LHCN-M2 (cell line): ENCODE measurements at regions not wholly inside any gene's neighbourhood (a gene's known extent, or its start where the extent isn't known, plus 50 kb on each side); places are given as distances from the start of the nearest gene placed in this dataset.
A peak's percentile ranks its signal among the peaks of the same experiment; 100 is the strongest.

Source experiments
- DNase-seq: peaks from one replicate; pipeline ENCODE4 v3.0.0-alpha.2; 2012; ENCODE audit warnings: low read depth

GRCh38 chr1:110816945-110817344 lies 56.0 kb upstream of the CD53 start:
- no peak for DNase-seq

DNA sequence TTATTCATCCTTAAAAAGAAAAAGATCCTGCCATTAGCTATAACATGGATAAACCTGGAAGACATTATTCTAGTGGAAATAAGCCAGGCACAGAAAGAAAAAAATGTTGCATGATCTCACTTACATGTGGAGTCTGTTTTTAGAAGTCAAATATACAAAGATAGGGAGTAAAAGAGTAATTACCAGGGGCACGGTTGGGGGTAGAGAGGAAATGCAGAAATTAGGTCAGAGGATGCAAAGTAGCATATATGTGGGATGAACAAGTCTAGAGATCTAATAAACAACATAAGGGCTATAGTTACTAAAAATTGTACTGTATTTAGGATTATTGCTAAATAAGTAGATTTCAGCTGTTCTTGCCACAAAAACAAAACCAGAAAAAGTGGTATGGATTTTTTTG lies 61.4 kb upstream of the CD53 start:
- no peak for DNase-seq

DNA sequence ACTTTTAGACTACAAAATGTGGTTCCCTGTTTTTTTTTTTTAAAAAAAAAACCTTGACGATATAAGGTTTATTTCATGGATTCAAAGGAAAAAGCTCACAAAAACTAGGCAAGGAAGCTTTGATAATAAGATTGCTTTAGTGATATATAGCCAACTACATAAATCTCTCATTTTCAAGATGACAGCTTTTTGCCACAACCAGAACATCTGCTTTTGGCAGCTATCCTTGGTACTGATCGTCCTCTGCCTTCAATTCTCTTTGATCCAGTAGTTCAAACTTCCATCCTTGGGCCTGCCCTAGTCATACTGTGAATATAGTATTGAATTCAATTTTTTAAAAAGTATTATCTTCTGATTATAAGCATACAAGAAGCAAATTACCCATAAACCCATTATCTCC lies 72.9 kb upstream of the CD53 start:
- DNase-seq = no peak

- no peak for DNase-seq
Observed at GRCh38 chr1:110798691-110799256, 74.2 kb upstream of the CD53 start.

- no peak for DNase-seq
Observed at GRCh38 chr1:110788673-110789072, 84.3 kb upstream of the CD53 start.

GRCh38 chr1:110787328-110788071 lies 85.4 kb upstream of the CD53 start:
- no peak for DNase-seq

DNA sequence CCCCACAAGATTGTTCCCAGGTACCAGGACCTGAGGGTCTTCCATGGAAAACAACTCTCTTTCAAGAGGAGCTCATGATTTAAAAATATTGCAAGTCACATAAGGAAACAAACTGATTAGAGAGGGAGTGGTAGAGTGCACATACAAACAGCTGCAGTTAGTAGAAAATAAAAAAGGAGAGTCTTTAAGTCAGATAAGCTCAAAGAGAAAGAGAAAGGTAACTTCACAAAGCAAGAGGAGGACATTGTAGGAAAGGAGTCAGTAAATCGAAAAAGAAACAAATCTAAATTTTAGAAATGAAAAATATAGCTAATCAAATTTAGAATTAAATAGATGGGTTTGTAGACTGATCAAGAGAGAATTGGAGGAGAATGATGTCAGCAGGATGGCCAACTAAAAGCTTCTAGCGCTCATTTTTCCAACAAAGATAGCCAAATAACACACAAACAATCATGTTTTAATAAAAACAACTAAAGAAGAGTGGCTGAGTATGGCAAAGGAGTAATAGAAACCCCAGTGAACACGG lies 86.1 kb upstream of the CD53 start:
- no peak for DNase-seq

GRCh38 chr1:110785612-110786011 lies 87.3 kb upstream of the CD53 start:
- no peak for DNase-seq

DNA sequence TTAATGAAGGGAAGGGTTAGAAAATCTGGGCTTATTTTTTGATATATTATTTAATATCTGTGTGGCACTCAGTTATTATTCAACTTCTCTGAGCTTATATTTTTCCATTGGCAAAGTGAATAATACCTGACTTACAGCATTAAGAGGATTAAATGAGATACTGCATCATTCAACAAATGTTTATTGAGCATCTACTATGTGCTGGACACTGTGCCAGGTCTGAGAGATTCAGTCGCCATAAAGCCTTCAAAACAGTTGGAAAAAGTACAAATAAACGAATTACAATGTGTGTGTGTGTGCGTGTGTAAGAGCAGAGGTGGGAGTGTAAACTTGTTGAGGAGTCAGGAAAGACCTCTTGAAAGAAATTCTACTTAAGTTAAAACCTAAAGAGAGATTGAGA lies 87.9 kb upstream of the CD53 start:
- DNase-seq = no peak

- peak; percentile 27 for DNase-seq
Observed at GRCh38 chr1:110783292-110783918, 89.5 kb upstream of the CD53 start.

DNA sequence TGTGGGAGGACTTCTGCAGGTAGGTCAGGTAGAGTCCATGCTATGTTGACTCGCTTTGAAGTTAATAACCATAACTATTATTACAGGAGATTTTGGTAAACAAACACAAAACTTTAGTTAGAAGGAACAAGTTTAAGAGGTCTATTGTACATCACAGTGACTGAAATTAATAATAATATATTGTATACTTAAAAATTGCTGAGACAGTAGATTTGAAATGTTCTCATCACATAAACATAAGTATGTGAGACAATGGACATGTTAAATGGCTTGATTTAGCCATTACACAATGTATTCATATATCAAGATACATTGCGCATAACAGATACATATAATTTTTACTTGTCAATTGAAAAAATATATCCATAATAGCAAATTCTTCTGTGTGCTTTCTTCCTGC lies 91.4 kb upstream of the CD53 start:
- DNase-seq = no peak

DNA sequence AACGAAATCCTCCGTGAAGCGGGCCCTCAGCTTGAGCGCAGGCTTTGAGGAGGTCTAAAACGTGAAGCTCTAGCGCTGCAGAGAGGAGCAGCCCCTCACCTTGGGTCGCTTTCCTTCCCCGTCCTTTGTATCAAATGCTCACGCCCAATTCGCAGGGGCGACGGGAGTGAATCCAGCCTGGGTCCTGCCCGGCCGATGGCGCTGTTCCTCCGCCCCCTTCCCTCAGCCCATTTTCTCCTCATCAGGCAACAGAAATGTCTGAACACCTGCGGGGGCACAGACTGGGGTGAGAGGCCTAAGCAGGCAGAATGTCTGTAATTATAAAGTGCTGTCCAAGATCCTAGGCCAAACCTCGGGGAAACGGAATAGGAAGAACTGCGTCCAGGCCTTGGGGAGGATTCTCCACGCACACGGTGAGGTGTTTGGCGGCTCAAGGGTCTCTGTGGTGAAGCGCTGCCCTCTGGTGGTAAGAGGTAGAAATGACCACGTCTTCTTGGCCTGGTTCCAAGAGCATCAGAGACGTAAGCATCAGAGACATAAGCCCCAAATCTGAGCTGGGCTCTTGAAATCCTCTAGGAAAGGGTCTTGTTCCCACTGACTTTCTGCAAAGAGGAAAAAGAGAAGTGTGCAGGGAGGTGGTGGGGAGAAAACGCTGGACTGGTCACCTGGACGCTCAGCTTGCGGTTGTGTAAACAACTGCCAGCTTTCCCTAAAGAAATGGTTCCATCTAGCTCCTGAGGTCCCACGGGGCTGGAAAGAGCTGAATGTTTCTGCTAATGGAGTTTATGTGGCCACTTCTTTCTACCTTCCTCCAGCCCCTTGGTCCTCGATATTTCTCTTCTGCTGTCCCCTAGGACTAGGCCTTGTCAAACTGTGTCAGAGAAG lies 92.1 kb upstream of the CD53 start:
- peak; percentile 61 for DNase-seq

DNA sequence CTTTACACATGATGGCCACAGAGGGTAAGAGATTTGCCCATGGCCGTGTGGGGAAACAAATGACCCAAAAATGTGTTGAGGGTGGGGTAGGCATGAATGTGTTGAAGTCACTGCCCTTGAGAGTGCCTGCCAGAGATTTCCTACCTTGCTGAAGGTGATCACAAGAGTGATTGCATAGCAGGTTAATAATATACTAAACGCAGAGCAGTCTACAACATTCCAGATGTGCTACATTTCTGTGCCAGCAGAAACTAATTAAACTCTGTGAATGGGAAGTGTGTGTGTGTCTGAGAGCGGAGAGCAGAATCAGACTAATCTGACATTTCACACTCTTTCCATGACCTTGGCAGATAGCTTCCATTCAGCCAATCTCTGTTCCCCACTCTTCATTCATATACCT lies 93.3 kb upstream of the CD53 start:
- no peak for DNase-seq

GRCh38 chr1:110778821-110779220 lies 94.1 kb upstream of the CD53 start:
- DNase-seq = no peak

GRCh38 chr1:110777228-110777627 lies 95.7 kb upstream of the CD53 start:
- DNase-seq = no peak

DNA sequence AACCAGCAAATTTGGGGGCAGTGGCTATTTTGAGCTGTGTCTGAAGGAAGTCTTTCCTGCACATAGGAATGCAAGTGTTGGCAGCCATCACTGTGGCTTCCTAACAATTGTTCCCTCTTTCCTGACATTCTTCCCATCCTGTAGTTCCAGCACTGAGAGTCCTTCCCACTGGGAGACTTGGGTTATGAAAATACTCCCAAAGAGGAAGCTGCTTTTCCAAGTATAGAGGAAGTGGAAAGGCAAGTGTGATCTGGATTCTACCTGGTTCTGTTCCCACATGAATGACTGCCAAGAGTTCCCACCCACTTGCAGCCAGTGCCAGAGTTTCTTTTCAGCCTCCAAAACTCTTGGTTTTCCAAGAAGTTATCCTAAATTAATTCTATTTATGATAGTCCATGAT lies 98.5 kb upstream of the CD53 start:
- DNase-seq = no peak

DNA sequence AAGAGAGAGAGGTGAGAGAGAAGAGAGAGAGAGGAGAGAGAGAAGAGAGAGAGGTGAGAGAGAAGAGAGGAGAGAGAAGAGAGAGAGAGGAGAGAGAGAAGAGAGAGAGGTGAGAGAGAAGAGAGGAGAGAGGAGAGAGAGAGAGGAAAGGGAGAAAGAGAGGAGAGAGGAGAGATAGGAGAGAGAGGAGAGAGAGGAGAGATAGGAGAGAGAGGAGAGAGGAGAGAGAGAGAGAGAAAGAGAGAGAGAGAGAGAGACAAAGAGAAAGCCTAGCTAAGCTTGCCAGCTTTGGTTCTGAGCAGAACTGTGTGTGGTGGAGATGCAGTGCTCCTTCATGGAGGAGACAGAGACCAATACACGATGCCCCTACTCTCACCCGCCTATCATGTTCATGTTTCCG lies 99.1 kb upstream of the KCNA3 start:
- DNase-seq = no peak

- DNase-seq = no peak
Observed at GRCh38 chr1:110771245-110772022, 96.7 kb upstream of the KCNA3 start.

DNA sequence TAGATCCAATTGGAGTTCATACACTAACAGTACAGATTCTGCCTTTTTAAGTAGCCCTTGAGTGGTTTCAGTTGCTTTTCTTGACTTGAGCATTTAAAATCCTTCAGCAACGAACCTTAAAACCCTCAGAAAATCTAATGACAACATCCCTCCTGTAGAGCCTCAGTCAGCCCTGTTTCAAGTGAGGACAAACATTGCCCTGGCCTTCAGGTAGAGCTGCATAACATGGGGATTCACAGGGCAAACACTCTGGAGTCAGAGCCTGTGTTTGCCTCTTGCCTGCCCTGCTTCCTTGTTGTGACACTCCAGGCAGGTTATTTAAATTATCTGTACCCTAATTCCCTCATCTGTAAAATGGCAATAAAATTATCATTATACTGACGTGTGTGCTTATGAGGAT lies 96.1 kb upstream of the KCNA3 start:
- DNase-seq = no peak

DNA sequence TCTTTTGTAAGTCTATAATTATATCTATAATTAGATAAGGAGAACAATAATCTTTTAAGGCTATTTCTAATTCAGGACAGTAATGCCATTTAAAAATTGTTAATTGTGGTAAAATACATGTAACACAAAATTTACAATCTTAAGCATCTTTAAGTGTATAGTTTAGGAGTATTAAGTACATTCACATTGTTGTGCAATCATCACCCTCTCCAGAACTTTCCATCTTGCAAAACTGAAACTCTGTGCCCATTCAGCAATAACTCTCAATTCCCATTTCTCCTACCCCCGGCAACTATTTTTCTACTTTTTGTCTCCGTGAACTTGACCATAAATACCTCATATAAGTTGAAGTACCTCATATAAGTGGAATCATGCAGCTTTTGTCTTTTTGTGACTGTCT lies 93.9 kb upstream of the KCNA3 start:
- no peak for DNase-seq

GRCh38 chr1:110766336-110766647 lies 91.6 kb upstream of the KCNA3 start:
- no peak for DNase-seq
